ENCODE measurements at regions not wholly inside any gene's neighbourhood (a gene's known extent, or its start where the extent isn't known, plus 50 kb on each side); places are given as distances from the start of the nearest gene placed in this dataset.

GRCh38 chr2:215882689-215883088 is 130.7 kb downstream of the MREG start (continued):
- TF ChIP-seq ZNF687 (IDR thresholded peaks at IDR 0.05), result no peak

GRCh38 chr2:215881582-215881981 is 131.8 kb downstream of the MREG start:
- peaks cover 15% of the 10 kb centered on the region for H3K4me1 ChIP-seq (ENCODE audit: control insufficient read depth, insufficient read depth, low read length)
- H4K20me1 ChIP-seq (ENCODE audit: control insufficient read depth, insufficient read depth), result no peaks in the 10 kb centered on the region
- H2AFZ ChIP-seq (ENCODE audit: control insufficient read depth, low read depth, low read length), result no peak overlapping the region
- no TSS peak for BruUV-seq (replicated peaks)
- no peak overlapping the region for H3K4me2 ChIP-seq (ENCODE audit: control insufficient read depth, insufficient read depth)
- DNase-seq (ENCODE audit: low read depth, low spot score) (no peak), ATAC-seq (no peak), FAIRE-seq (no peak)
- no peak overlapping the region for H3K27ac ChIP-seq (ENCODE audit: control insufficient read depth, insufficient read depth)
- in situ Hi-C loops (cut with MboI), result no loop called here
- ChIA-PET CTCF (interaction anchor here (0.7 to 2.5 kb wide), 11 partner anchors 9 to 136 kb away, joined by 3 to 10 read pairs (median 4); no protein-coding TSS in a partner anchor), SMC1A (ENCODE audit: uncharacterized antibody, unreplicated experiment) (interaction anchor here (0.6 to 11.2 kb wide), 18 partner anchors 9 to 574 kb away, joined by 3 to 185 read pairs (median 5); no protein-coding TSS in a partner anchor), RAD21 (ENCODE audit: unreplicated experiment) (interaction anchor here (0.6 to 7.0 kb wide), 13 partner anchors 11 to 427 kb away, joined by 3 to 76 read pairs (median 5); no protein-coding TSS in a partner anchor), POLR2A (interaction anchor here (0.9 to 2.7 kb wide), 8 partner anchors 9 to 439 kb away, joined by 3 to 10 read pairs (median 4); no protein-coding TSS in a partner anchor)
- intact Hi-C loops (cut with micrococcal nuclease; ENCODE audit: unreplicated experiment), result loop anchor here (5.0 kb wide), 1 partner anchor 36 kb away; no protein-coding TSS in a partner anchor
- no peak overlapping the region for H3K4me3 ChIP-seq
- 0 out of 3 replicates have a peak, but pooled peaks cover 2% of the 10 kb centered on the region for H3K9me3 ChIP-seq (replicated peaks; ENCODE audit: control insufficient read depth, insufficient read depth, low read length)
- no peak overlapping the region for H3K9ac ChIP-seq (ENCODE audit: control insufficient read depth, insufficient read depth, low read length)
- WGBS (ENCODE audit: insufficient coverage, insufficient replicate concordance, low lambda C conversion rate, missing lambda C conversion rate), result 39% methylated on average over 2 of the region's 2 CpGs
- H3K79me2 ChIP-seq (ENCODE audit: control insufficient read depth, insufficient read depth, low read length), result no peaks in the 10 kb centered on the region
- no peaks in the 10 kb centered on the region for H3K27me3 ChIP-seq (replicated peaks in 1 of 2; ENCODE audit: control insufficient read depth in 2 of 2, insufficient read depth in 2 of 2, low read length in 1 of 2)
- H3K36me3 ChIP-seq (ENCODE audit: control insufficient read depth in 2 of 2, insufficient read depth in 2 of 2, low read length in 1 of 2), result no peaks in the 10 kb centered on the region
- TF ChIP-seq NFYB (IDR thresholded peaks at IDR 0.05; ENCODE audit: insufficient read depth, low read depth, low read length) (no peak), BACH1 (IDR thresholded peaks at IDR 0.05; ENCODE audit: borderline replicate concordance) (no peak), SRF (IDR thresholded peaks at IDR 0.05; ENCODE audit: low read depth in 2 of 2, low read length in 2 of 2) (no peak), TARDBP (IDR thresholded peaks at IDR 0.05; ENCODE audit: borderline replicate concordance) (no peak), HCFC1 (IDR thresholded peaks at IDR 0.05; ENCODE audit: low read length) (no peak), CUX1 (IDR thresholded peaks at IDR 0.05; ENCODE audit: insufficient replicate concordance, low read depth, low read length) (no peak), SUPT20H (IDR thresholded peaks at IDR 0.05; ENCODE audit: borderline replicate concordance, control insufficient read depth, low read depth, low read length) (no peak), RUNX3 (IDR thresholded peaks at IDR 0.05; ENCODE audit: low read length) (no peak), SP1 (IDR thresholded peaks at IDR 0.05; ENCODE audit: low read depth, low read length) (no peak)
